ENCODE measurements at regions not wholly inside any gene's neighbourhood (a gene's known extent, or its start where the extent isn't known, plus 50 kb on each side); places are given as distances from the start of the nearest gene placed in this dataset.
"Not testable (repeated sequence)": the region's sequence is repeated elsewhere in the genome, so short reads cannot be mapped to it uniquely, and the experiment has no call there.

- TF ChIP-seq CTCF (IDR thresholded peaks at IDR 0.05; ENCODE audit: unreplicated experiment), result no peak
- no peaks in the 10 kb centered on the region for H3K9me3 Mint-ChIP-seq (ENCODE audit: unreplicated experiment)
- H3K4me1 Mint-ChIP-seq (ENCODE audit: unreplicated experiment), result peaks cover 3% of the 10 kb centered on the region
- no peaks in the 10 kb centered on the region for H3K36me3 Mint-ChIP-seq (ENCODE audit: low read depth, unreplicated experiment)
- H3K27me3 Mint-ChIP-seq (ENCODE audit: unreplicated experiment), result no peaks in the 10 kb centered on the region
- H3K4me3 Mint-ChIP-seq (ENCODE audit: unreplicated experiment), result no peak overlapping the region
- DNase-seq (ENCODE audit: low spot score), result no peak
- H3K27ac Mint-ChIP-seq (ENCODE audit: unreplicated experiment), result no peak overlapping the region
Measured at GRCh38 chr6:111925296-111925695, 52.0 kb upstream of the FYN start.

GRCh38 chr6:111926731-111927302, 53.6 kb upstream of the FYN start:
- Mint-ChIP-seq H3K36me3 (ENCODE audit: low read depth, unreplicated experiment) (no peaks in the 10 kb centered on the region), H3K27ac (ENCODE audit: unreplicated experiment) (no peak overlapping the region), H3K4me3 (ENCODE audit: unreplicated experiment) (no peak overlapping the region), H3K9me3 (ENCODE audit: unreplicated experiment) (no peaks in the 10 kb centered on the region), H3K4me1 (ENCODE audit: unreplicated experiment) (no peaks in the 10 kb centered on the region), H3K27me3 (ENCODE audit: unreplicated experiment) (no peaks in the 10 kb centered on the region)
- no peak for DNase-seq (ENCODE audit: low spot score)
- TF ChIP-seq CTCF (IDR thresholded peaks at IDR 0.05; ENCODE audit: unreplicated experiment), result no peak

GRCh38 chr6:111927321-111927720, 54.1 kb upstream of the FYN start:
- no peak for DNase-seq (ENCODE audit: low spot score)
- no peak overlapping the region for H3K27ac Mint-ChIP-seq (ENCODE audit: unreplicated experiment)

GRCh38 chr6:111928139-111928538, 54.9 kb upstream of the FYN start:
- no peaks in the 10 kb centered on the region for H3K36me3 Mint-ChIP-seq (ENCODE audit: low read depth, unreplicated experiment)
- no peak for TF ChIP-seq CTCF (IDR thresholded peaks at IDR 0.05; ENCODE audit: unreplicated experiment)
- no peak for DNase-seq (ENCODE audit: low spot score)
- H3K4me3 Mint-ChIP-seq (ENCODE audit: unreplicated experiment), result no peak overlapping the region
- H3K27ac Mint-ChIP-seq (ENCODE audit: unreplicated experiment), result no peak overlapping the region
- H3K27me3 Mint-ChIP-seq (ENCODE audit: unreplicated experiment), result no peaks in the 10 kb centered on the region
- H3K4me1 Mint-ChIP-seq (ENCODE audit: unreplicated experiment), result no peaks in the 10 kb centered on the region
- peaks cover 5% of the 10 kb centered on the region for H3K9me3 Mint-ChIP-seq (ENCODE audit: unreplicated experiment)

More at GRCh38 chr6:111927321-111927720, 54.1 kb upstream of the FYN start:
- H3K9me3 Mint-ChIP-seq (ENCODE audit: unreplicated experiment), result peaks cover 4% of the 10 kb centered on the region
- no peaks in the 10 kb centered on the region for H3K27me3 Mint-ChIP-seq (ENCODE audit: unreplicated experiment)
- H3K4me1 Mint-ChIP-seq (ENCODE audit: unreplicated experiment), result no peaks in the 10 kb centered on the region
- no peaks in the 10 kb centered on the region for H3K36me3 Mint-ChIP-seq (ENCODE audit: low read depth, unreplicated experiment)
- no peak for TF ChIP-seq CTCF (IDR thresholded peaks at IDR 0.05; ENCODE audit: unreplicated experiment)
- no peak overlapping the region for H3K4me3 Mint-ChIP-seq (ENCODE audit: unreplicated experiment)

- not testable (repeated sequence) for H3K4me1 Mint-ChIP-seq (ENCODE audit: unreplicated experiment); DNase-seq (ENCODE audit: low spot score); H3K27ac Mint-ChIP-seq (ENCODE audit: unreplicated experiment); H3K4me3 Mint-ChIP-seq (ENCODE audit: unreplicated experiment); H3K27me3 Mint-ChIP-seq (ENCODE audit: unreplicated experiment); H3K36me3 Mint-ChIP-seq (ENCODE audit: low read depth, unreplicated experiment); H3K9me3 Mint-ChIP-seq (ENCODE audit: unreplicated experiment)
Measured at GRCh38 chr6:111934611-111935010, 61.4 kb upstream of the FYN start.

Data from endothelial cell (in vitro differentiated cells).